ENCODE measurements at regions not wholly inside any gene's neighbourhood (a gene's known extent, or its start where the extent isn't known, plus 50 kb on each side); places are given as distances from the start of the nearest gene placed in this dataset.

GRCh38 chr11:134485316-134485715 lies 73.3 kb upstream of the B3GAT1 start:
- H3K4me3 ChIP-seq (replicated peaks in 1 of 2; ENCODE audit: low read depth in 1 of 2, low read length in 2 of 2) = no peak overlapping the region
- TF ChIP-seq JUND (IDR thresholded peaks at IDR 0.05) (no peak), POLR2A (IDR thresholded peaks at IDR 0.05; ENCODE audit: borderline replicate concordance, extremely low read depth, insufficient read depth, insufficient read length) (no peak), SRF (IDR thresholded peaks at IDR 0.05; ENCODE audit: low read depth) (no peak), ELF1 (IDR thresholded peaks at IDR 0.05; ENCODE audit: borderline replicate concordance, low read depth) (no peak), ZNF274 (IDR thresholded peaks at IDR 0.05; ENCODE audit: low read depth, low read length) (no peak)
- no peaks in the 10 kb centered on the region for H3K9me3 ChIP-seq (ENCODE audit: control insufficient read depth in 1 of 2, insufficient read depth in 1 of 2, low read depth in 1 of 2, low read length in 2 of 2)
- H2AFZ ChIP-seq (ENCODE audit: low read depth, low read length, poor library complexity, severe bottlenecking) = no peak overlapping the region
- intact Hi-C loops (cut with micrococcal nuclease) = no loop called here
- no peaks in the 10 kb centered on the region for H3K9me2 ChIP-seq (ENCODE audit: insufficient read depth)
- no peak overlapping the region for H3K27ac ChIP-seq (ENCODE audit: low read depth, low read length)
- no peak overlapping the region for H3K9ac ChIP-seq (ENCODE audit: low read length)
- H3K79me2 ChIP-seq (ENCODE audit: insufficient read depth, low read length) = no peaks in the 10 kb centered on the region
- ChIA-PET RAD21 (ENCODE audit: low non-redundant PET in 1 of 2, low total read pairs in 2 of 2, uncharacterized antibody in 2 of 2, unreplicated experiment in 2 of 2) (no interaction called here), POLR2A (no interaction called here), CTCF (no interaction called here)
- DNase-seq (ENCODE audit: low read depth, low spot score) (no peak), ATAC-seq (no peak)
- H3K4me2 ChIP-seq (ENCODE audit: low read length) = no peak overlapping the region
- no peaks in the 10 kb centered on the region for H3K36me3 ChIP-seq (ENCODE audit: control insufficient read depth in 1 of 2, insufficient read depth in 2 of 2, low read length in 2 of 2)
- no peaks in the 10 kb centered on the region for H4K20me1 ChIP-seq (ENCODE audit: insufficient read depth)
- H3K27me3 ChIP-seq (ENCODE audit: insufficient read depth, low read length) = peaks cover 42% of the 10 kb centered on the region
- BruUV-seq (replicated peaks) = no TSS peak
- no peaks in the 10 kb centered on the region for H3K4me1 ChIP-seq (ENCODE audit: control insufficient read depth in 1 of 2, insufficient read depth in 2 of 2, low read length in 2 of 2)

GRCh38 chr11:134483857-134484256 lies 71.8 kb upstream of the B3GAT1 start:
- Histone ChIP-seq H3K4me1 (ENCODE audit: control insufficient read depth in 1 of 2, insufficient read depth in 2 of 2, low read length in 2 of 2) (no peaks in the 10 kb centered on the region), H3K36me3 (ENCODE audit: control insufficient read depth in 1 of 2, insufficient read depth in 2 of 2, low read length in 2 of 2) (no peaks in the 10 kb centered on the region), H4K20me1 (ENCODE audit: insufficient read depth) (no peaks in the 10 kb centered on the region), H3K4me3 (replicated peaks in 1 of 2; ENCODE audit: low read depth in 1 of 2, low read length in 2 of 2) (no peak overlapping the region), H3K9me3 (ENCODE audit: control insufficient read depth in 1 of 2, insufficient read depth in 1 of 2, low read depth in 1 of 2, low read length in 2 of 2) (no peaks in the 10 kb centered on the region), H3K27me3 (ENCODE audit: insufficient read depth, low read length) (peaks cover 54% of the 10 kb centered on the region), H3K79me2 (ENCODE audit: insufficient read depth, low read length) (no peaks in the 10 kb centered on the region), H3K4me2 (ENCODE audit: low read length) (no peak overlapping the region), H3K27ac (ENCODE audit: low read depth, low read length) (no peak overlapping the region), H3K9ac (ENCODE audit: low read length) (no peak overlapping the region), H3K9me2 (ENCODE audit: insufficient read depth) (no peaks in the 10 kb centered on the region), H2AFZ (ENCODE audit: low read depth, low read length, poor library complexity, severe bottlenecking) (no peak overlapping the region)
- no peak for TF ChIP-seq EZH2phosphoT487 (IDR thresholded peaks at IDR 0.05; ENCODE audit: borderline replicate concordance)
- no peak for TF ChIP-seq CTCF (IDR thresholded peaks at IDR 0.05 in 2 of 3, conservative IDR thresholded peaks at IDR 0.05 in 1 of 3; ENCODE audit: borderline replicate concordance in 1 of 3, insufficient read depth in 1 of 3, low read depth in 2 of 3, low read length in 2 of 3)
- no peak for TF ChIP-seq ATF3 (IDR thresholded peaks at IDR 0.05)
- TF ChIP-seq ZFX (IDR thresholded peaks at IDR 0.05) = no peak
- no peak for TF ChIP-seq JUND (IDR thresholded peaks at IDR 0.05)
- no peak for TF ChIP-seq CEBPB (IDR thresholded peaks at IDR 0.05; ENCODE audit: low read depth)
- TF ChIP-seq EZH2 (IDR thresholded peaks at IDR 0.05) = no peak
- TF ChIP-seq SP1 (IDR thresholded peaks at IDR 0.05; ENCODE audit: low read depth) = no peak
- no peak for TF ChIP-seq MAX (IDR thresholded peaks at IDR 0.05)
- TF ChIP-seq SRF (IDR thresholded peaks at IDR 0.05; ENCODE audit: low read depth) = no peak
- no peak for TF ChIP-seq FOSL1 (IDR thresholded peaks at IDR 0.05; ENCODE audit: low read depth)
- no peak for TF ChIP-seq ZNF274 (IDR thresholded peaks at IDR 0.05; ENCODE audit: low read depth, low read length)
- no peak for TF ChIP-seq CBX3 (IDR thresholded peaks at IDR 0.05; ENCODE audit: low read depth)
- TF ChIP-seq ELF1 (IDR thresholded peaks at IDR 0.05; ENCODE audit: borderline replicate concordance, low read depth) = no peak
- TF ChIP-seq EGR1 (IDR thresholded peaks at IDR 0.05; ENCODE audit: low read depth) = no peak
- TF ChIP-seq YY1 (IDR thresholded peaks at IDR 0.05; ENCODE audit: extremely low read depth, insufficient replicate concordance, low read depth, low read length) = no peak
- no peak for TF ChIP-seq ZBTB33 (IDR thresholded peaks at IDR 0.05; ENCODE audit: extremely low read depth, insufficient replicate concordance, low read length)
- no TSS peak for BruUV-seq (replicated peaks)
- intact Hi-C loops (cut with micrococcal nuclease) = no loop called here
- ChIA-PET CTCF (no interaction called here), RAD21 (ENCODE audit: low non-redundant PET in 1 of 2, low total read pairs in 2 of 2, uncharacterized antibody in 2 of 2, unreplicated experiment in 2 of 2) (no interaction called here), POLR2A (no interaction called here)
- no peak for ATAC-seq
- DNase-seq (ENCODE audit: low read depth, low spot score) = no peak

All from HCT116 (cell line).